H1 (cell line): ENCODE measurements at regions not wholly inside any gene's neighbourhood (a gene's known extent, or its start where the extent isn't known, plus 50 kb on each side); places are given as distances from the start of the nearest gene placed in this dataset.

Experiments
- CTCF ChIA-PET: fragments of 300-600 bp; sonication (Branson Sonifier 250); formaldehyde crosslinking; loops from one replicate; lab custom pipeline; 2021; ENCODE audit not compliant: partially characterized antibody; lab: Charles Lee
- POLR2A ChIA-PET: fragments of 300-600 bp; sonication (Branson Sonifier 250); formaldehyde crosslinking; loops from one replicate; lab custom pipeline; 2021; ENCODE audit warnings: inconsistent platforms; ENCODE audit not compliant: partially characterized antibody; lab: Charles Lee
- DNase-seq, 2 experiments: peaks; one replicate each; pipeline versions ENCODE4 v3.0.0 to v3.0.0-alpha.2; 2010 to 2022; ENCODE audit warnings: low spot score in 2 of 2, low read depth in 1 of 2, mixed read lengths in 1 of 2
- FAIRE-seq: peaks from 2 replicates; lab custom pipeline; 2011; peaks lifted over from hg19 to GRCh38; lab: Jason Lieb, UNC
- H2AFZ ChIP-seq: 2 replicates; pipeline ENCODE4 v1.8.1; 2012; ENCODE audit warnings: low read length, inconsistent platforms
- H2AK5ac ChIP-seq: 2 replicates; pipeline ENCODE4 v1.6.1; 2013; ENCODE audit warnings: low read depth, low read length
- H2BK120ac ChIP-seq: replicated peaks from 2 replicates; pipeline ENCODE3; 2013; ENCODE audit warnings: low read depth, low read length, inconsistent platforms
- H2BK12ac ChIP-seq: 2 replicates; pipeline ENCODE4 v1.6.1; 2013; ENCODE audit warnings: low read depth, low read length
- H2BK15ac ChIP-seq: 2 replicates; pipeline ENCODE4 v1.6.1; 2013; ENCODE audit warnings: low read length
- H2BK20ac ChIP-seq: 2 replicates; pipeline ENCODE4 v1.6.1; 2013; ENCODE audit warnings: low read length
- H2BK5ac ChIP-seq: 2 replicates; pipeline ENCODE4 v1.6.1; 2013; ENCODE audit warnings: low read depth, low read length
- H3K14ac ChIP-seq: 2 replicates; pipeline ENCODE4 v1.6.1; 2013; ENCODE audit warnings: inconsistent platforms; ENCODE audit not compliant: insufficient read length
- H3K18ac ChIP-seq: 2 replicates; pipeline ENCODE4 v1.6.1; 2013; ENCODE audit warnings: low read length; ENCODE audit errors: extremely low read depth
- H3K23ac ChIP-seq: 2 replicates; pipeline ENCODE4 v1.6.1; 2013; ENCODE audit warnings: inconsistent platforms; ENCODE audit not compliant: insufficient read length
- H3K23me2 ChIP-seq: 2 replicates; pipeline ENCODE4 v1.6.1; 2013; ENCODE audit warnings: low read depth, low read length
- H3K27ac ChIP-seq: 2 replicates; pipeline ENCODE4 v1.6.1; 2011; ENCODE audit warnings: low read depth, low read length, inconsistent platforms
- H3K27me3 ChIP-seq, 4 experiments: replicated peaks in 1 of 4; 1 replicate in 1 of 4; 2 replicates in 3 of 4; pipeline versions ENCODE4 v1.6.1 to v1.8.1; 2011 to 2013; ENCODE audit warnings: low read length in 3 of 4, mild to moderate bottlenecking in 3 of 4, inconsistent platforms in 2 of 4, mixed read lengths in 2 of 4, moderate library complexity in 1 of 4; ENCODE audit not compliant: control insufficient read depth in 3 of 4, insufficient read depth in 3 of 4; ENCODE audit errors: extremely low read depth in 1 of 4
- H3K36me3 ChIP-seq, 4 experiments: 2 replicates each; pipeline versions ENCODE4 v1.6.1 to v1.8.1; 2011 to 2013; ENCODE audit warnings: mild to moderate bottlenecking in 4 of 4, low read length in 3 of 4, moderate library complexity in 2 of 4, control low read depth in 1 of 4, inconsistent platforms in 1 of 4; ENCODE audit not compliant: insufficient read depth in 4 of 4, control insufficient read depth in 2 of 4
- H3K4ac ChIP-seq: replicated peaks from 2 replicates; pipeline ENCODE3; 2013; ENCODE audit warnings: low read length, low read depth, mixed read lengths, inconsistent platforms; ENCODE audit not compliant: insufficient read length
- H3K4me1 ChIP-seq, 4 experiments: replicated peaks in 1 of 4; 1 replicate in 1 of 4; 2 replicates in 3 of 4; pipeline versions ENCODE4 v1.6.1 to v1.8.1; 2011 to 2013; ENCODE audit warnings: low read length in 3 of 4, inconsistent platforms in 2 of 4, mixed read lengths in 1 of 4; ENCODE audit not compliant: insufficient read depth in 4 of 4, control insufficient read depth in 3 of 4
- H3K4me2 ChIP-seq, 2 experiments: 2 replicates each; pipeline versions ENCODE4 v1.6.1 to v1.8.1; 2011 to 2013; ENCODE audit warnings: low read depth in 2 of 2, low read length in 2 of 2, control low read depth in 1 of 2, inconsistent platforms in 1 of 2, mild to moderate bottlenecking in 1 of 2; ENCODE audit not compliant: insufficient read depth in 1 of 2
- H3K4me3 ChIP-seq, 4 experiments: fragments of 200-600, 300-600 bp in 1 of 4; sonication (generic), shearing (Covaris generic), sonication (Bioruptor Twin) in 1 of 4; 2 replicates each; pipeline versions ENCODE4 v1.5.1 to v1.8.1; 2011 to 2016; ENCODE audit warnings: low read length in 4 of 4, low read depth in 3 of 4, control low read depth in 2 of 4, inconsistent platforms in 2 of 4, mild to moderate bottlenecking in 2 of 4, mixed read lengths in 1 of 4, moderate library complexity in 1 of 4; ENCODE audit not compliant: insufficient read depth in 2 of 4; ENCODE audit errors: extremely low read depth in 1 of 4
- H3K56ac ChIP-seq: replicated peaks from 2 replicates; pipeline ENCODE3; 2013; ENCODE audit warnings: low read depth, mild to moderate bottlenecking, mixed read lengths, low read length, inconsistent platforms; ENCODE audit not compliant: insufficient read length
- H3K79me1 ChIP-seq: 2 replicates; pipeline ENCODE4 v1.6.1; 2013; ENCODE audit warnings: low read depth, low read length, control low read depth
- H3K79me2 ChIP-seq, 2 experiments: 2 replicates each; pipeline versions ENCODE4 v1.6.1 to v1.8.1; 2012 to 2013; ENCODE audit warnings: low read length in 2 of 2, mild to moderate bottlenecking in 2 of 2, inconsistent platforms in 1 of 2; ENCODE audit not compliant: insufficient read depth in 2 of 2, control insufficient read depth in 1 of 2
- H3K9ac ChIP-seq, 4 experiments: replicated peaks in 1 of 4; 1 replicate in 1 of 4; 2 replicates in 3 of 4; pipeline versions ENCODE4 v1.6.1 to v1.8.1; 2011 to 2013; ENCODE audit warnings: low read depth in 3 of 4, low read length in 3 of 4, control low read depth in 2 of 4, mild to moderate bottlenecking in 2 of 4, moderate library complexity in 2 of 4, inconsistent platforms in 1 of 4; ENCODE audit errors: extremely low read depth in 1 of 4
- H3K9me3 ChIP-seq, 2 experiments: 2 replicates each; pipeline versions ENCODE4 v1.6.1 to v1.8.1; 2012 to 2013; ENCODE audit warnings: mild to moderate bottlenecking in 2 of 2, moderate library complexity in 2 of 2, control low read depth in 1 of 2, inconsistent platforms in 1 of 2, low read depth in 1 of 2, low read length in 1 of 2, mixed read lengths in 1 of 2; ENCODE audit not compliant: insufficient read depth in 2 of 2
- H4K20me1 ChIP-seq, 2 experiments: replicated peaks in 1 of 2; 2 replicates each; pipeline versions ENCODE3 to v1.8.1; 2011 to 2013; ENCODE audit warnings: inconsistent platforms in 2 of 2, low read length in 2 of 2, mild to moderate bottlenecking in 1 of 2; ENCODE audit not compliant: insufficient read depth in 2 of 2, control insufficient read depth in 1 of 2
- H4K5ac ChIP-seq: 2 replicates; pipeline ENCODE4 v1.6.1; 2013; ENCODE audit warnings: low read length, low read depth, mixed read lengths, inconsistent platforms; ENCODE audit not compliant: insufficient read length
- H4K8ac ChIP-seq: 2 replicates; pipeline ENCODE4 v1.8.0; 2013; ENCODE audit warnings: mild to moderate bottlenecking, moderate library complexity, low read length, inconsistent platforms; ENCODE audit not compliant: insufficient read depth; ENCODE audit errors: extremely low read depth
- H4K91ac ChIP-seq: replicated peaks from 2 replicates; pipeline ENCODE3; 2013; ENCODE audit warnings: low read length, mixed read lengths, inconsistent platforms; ENCODE audit not compliant: insufficient read length
- CTCF ChIP-seq, 3 experiments: IDR thresholded peaks; 1 replicate in 2 of 3; 2 replicates in 1 of 3; pipeline versions ENCODE4 v1.5.1 to v1.6.1; 2011; ENCODE audit warnings: low read length in 3 of 3, mild to moderate bottlenecking in 3 of 3, inconsistent platforms in 2 of 3, low read depth in 1 of 3, moderate library complexity in 1 of 3; ENCODE audit not compliant: insufficient read depth in 1 of 3; ENCODE audit errors: control extremely low read depth in 1 of 3
- KDM1A ChIP-seq: fragments of 200-600, 300-600 bp; sonication (generic); IDR thresholded peaks from 2 replicates; pipeline ENCODE4 v1.7.1; 2016; ENCODE audit warnings: mild to moderate bottlenecking, low read length, borderline replicate concordance
- RAD21 ChIP-seq, 2 experiments: IDR thresholded peaks in 1 of 2; conservative IDR thresholded peaks in 1 of 2; 2 replicates each; pipeline ENCODE4 v1.6.1; 2011; ENCODE audit warnings: low read depth in 2 of 2, low read length in 2 of 2, improper control_type of control experiment in 1 of 2, inconsistent platforms in 1 of 2, mild to moderate bottlenecking in 1 of 2, moderate library complexity in 1 of 2
- WGBS, 2 experiments: shearing (Covaris generic) in 1 of 2; methylation state at CpG; one replicate each; pipeline versions ENCODE4 v1.1.6 to v1.1.7; 2013 to 2015; ENCODE audit warnings: low lambda C conversion rate in 2 of 2, mixed read lengths in 2 of 2, inconsistent platforms in 1 of 2, low coverage in 1 of 2, missing lambda C conversion rate in 1 of 2; ENCODE audit not compliant: insufficient replicate concordance in 2 of 2, insufficient coverage in 1 of 2, insufficient read length in 1 of 2; ENCODE audit errors: extremely low coverage in 1 of 2, missing lambda C conversion rate in 1 of 2; 5-methylcytosine and 5-hydroxymethylcytosine counted together

DNA sequence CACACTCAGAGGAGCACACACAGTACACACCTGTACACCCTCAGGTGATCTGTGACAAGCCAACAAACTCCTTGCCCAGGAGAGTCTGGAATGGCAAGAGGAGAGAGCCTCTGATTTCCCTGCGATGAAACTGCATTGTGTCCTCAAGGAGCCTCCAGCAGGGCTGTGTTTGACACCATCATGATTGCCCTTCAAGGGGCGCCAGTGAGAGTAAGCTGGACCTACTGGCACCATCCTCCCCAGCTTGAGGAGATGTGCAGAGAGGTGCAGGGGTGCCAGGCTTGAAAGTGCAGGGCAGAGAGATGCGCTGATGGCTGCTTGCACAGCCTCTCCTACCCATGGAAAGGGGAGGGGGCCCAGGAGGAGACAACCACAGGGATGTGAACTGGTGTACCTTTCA is 188.8 kb upstream of the CADM1 start:
- no peaks in the 10 kb centered on the region for H3K79me2 ChIP-seq
- H2BK5ac ChIP-seq: no peak overlapping the region
- H3K4me3 ChIP-seq: no peak overlapping the region
- no peaks in the 10 kb centered on the region for H3K9me3 ChIP-seq
- no peaks in the 10 kb centered on the region for H3K36me3 ChIP-seq
- no peaks in the 10 kb centered on the region for H3K23me2 ChIP-seq
- H2AFZ ChIP-seq: no peak overlapping the region
- no peak overlapping the region for H2BK20ac ChIP-seq
- no peak overlapping the region for H3K4me2 ChIP-seq
- no peak overlapping the region for H2AK5ac ChIP-seq
- peak; percentile 34 to 54 (median 50) for TF ChIP-seq CTCF (IDR thresholded peaks at IDR 0.05; ENCODE audit: control extremely low read depth in 1 of 3, insufficient read depth in 1 of 3, low read depth in 1 of 3, low read length in 3 of 3)
- TF ChIP-seq RAD21 (IDR thresholded peaks at IDR 0.05 in 1 of 2, conservative IDR thresholded peaks at IDR 0.05 in 1 of 2; ENCODE audit: low read depth in 2 of 2, low read length in 2 of 2): peak; percentile 43 to 61
- TF ChIP-seq KDM1A: no peak
- TF ChIP-seq, all 59 proteins: peak for 2
- Histone ChIP-seq H4K20me1 (no peaks in the 10 kb centered on the region), H2BK120ac (no peak overlapping the region), H3K9ac (no peak overlapping the region), H4K5ac (no peak overlapping the region), H2BK12ac (no peak overlapping the region), H3K23ac (no peak overlapping the region), H4K8ac (no peak overlapping the region; the same call in 1 of the 2 replicates), H3K79me1 (no peaks in the 10 kb centered on the region), H3K27me3 (no peaks in the 10 kb centered on the region), H2BK15ac (no peak overlapping the region), H3K27ac (no peak overlapping the region), H3K4ac (no peak overlapping the region), H3K18ac (no peak overlapping the region), H3K56ac (no peak overlapping the region), H3K4me1 (peaks cover 0 to 2% (median under 1%) of the 10 kb centered on the region in 4 experiments; a peak in 2 of 7 replicates), H3K14ac (no peak overlapping the region), H4K91ac (no peak overlapping the region)
- no peak for DNase-seq
- CTCF ChIA-PET: interaction anchor here (0.7 to 3.4 kb wide), 4 partner anchors 10 to 384 kb away, joined by 3 to 16 read pairs (median 4); no protein-coding TSS in a partner anchor
- POLR2A ChIA-PET: no interaction called here
- WGBS, 2 experiments: 79% methylated on average over 3 of the region's 3 CpGs; no CpG with 5 or more reads in 1 of the 2 experiments
- FAIRE-seq: no peak
